ENCODE measurements at regions not wholly inside any gene's neighbourhood (a gene's known extent, or its start where the extent isn't known, plus 50 kb on each side); places are given as distances from the start of the nearest gene placed in this dataset.

DNA sequence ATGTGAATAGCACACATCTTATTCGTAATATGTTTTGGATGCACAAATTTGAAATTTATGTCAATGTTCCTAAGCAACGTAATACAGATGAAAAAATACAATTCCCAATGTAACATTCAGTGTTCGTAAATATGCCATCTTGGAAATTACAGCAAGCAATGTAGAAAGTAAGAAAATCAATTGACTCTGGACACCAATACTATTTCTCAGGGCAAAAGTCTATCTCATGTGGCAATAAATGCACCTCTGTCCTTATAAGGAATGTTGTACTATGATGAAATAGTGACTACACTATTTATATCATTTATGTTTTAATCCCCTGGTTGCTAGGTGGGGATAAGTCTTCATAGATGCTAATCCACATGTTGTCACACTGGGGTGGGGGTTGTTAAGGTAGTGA is 251.2 kb downstream of the GXYLT1 start:
- H3K36me3 Mint-ChIP-seq (ENCODE audit: low read depth), result no peaks in the 10 kb centered on the region
- intact Hi-C loops (cut with micrococcal nuclease), result no loop called here

DNA sequence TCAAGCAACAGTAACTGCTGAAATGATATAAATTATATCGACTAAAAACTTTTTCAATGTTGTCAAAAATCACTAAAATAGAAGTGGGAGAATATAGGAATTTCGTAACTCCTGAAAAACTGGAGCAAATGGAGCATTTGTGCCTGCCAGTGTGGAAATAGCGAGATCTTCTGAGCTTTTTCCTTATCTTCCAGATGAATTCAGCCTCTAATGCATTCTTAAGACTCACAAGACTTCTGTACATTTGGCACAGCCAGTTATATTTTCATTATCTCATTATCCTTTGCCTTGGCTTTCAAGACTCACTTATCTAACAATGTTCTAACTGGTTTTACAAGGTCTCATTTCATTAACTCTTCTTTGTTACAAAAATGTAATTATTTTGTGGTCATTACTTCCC is 252.4 kb downstream of the GXYLT1 start:
- TF ChIP-seq, protein P1, sequence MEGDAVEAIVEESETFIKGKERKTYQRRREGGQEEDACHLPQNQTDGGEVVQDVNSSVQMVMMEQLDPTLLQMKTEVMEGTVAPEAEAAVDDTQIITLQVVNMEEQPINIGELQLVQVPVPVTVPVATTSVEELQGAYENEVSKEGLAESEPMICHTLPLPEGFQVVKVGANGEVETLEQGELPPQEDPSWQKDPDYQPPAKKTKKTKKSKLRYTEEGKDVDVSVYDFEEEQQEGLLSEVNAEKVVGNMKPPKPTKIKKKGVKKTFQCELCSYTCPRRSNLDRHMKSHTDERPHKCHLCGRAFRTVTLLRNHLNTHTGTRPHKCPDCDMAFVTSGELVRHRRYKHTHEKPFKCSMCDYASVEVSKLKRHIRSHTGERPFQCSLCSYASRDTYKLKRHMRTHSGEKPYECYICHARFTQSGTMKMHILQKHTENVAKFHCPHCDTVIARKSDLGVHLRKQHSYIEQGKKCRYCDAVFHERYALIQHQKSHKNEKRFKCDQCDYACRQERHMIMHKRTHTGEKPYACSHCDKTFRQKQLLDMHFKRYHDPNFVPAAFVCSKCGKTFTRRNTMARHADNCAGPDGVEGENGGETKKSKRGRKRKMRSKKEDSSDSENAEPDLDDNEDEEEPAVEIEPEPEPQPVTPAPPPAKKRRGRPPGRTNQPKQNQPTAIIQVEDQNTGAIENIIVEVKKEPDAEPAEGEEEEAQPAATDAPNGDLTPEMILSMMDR (IDR thresholded peaks at IDR 0.05), result no peak
- no peaks in the 10 kb centered on the region for H3K4me1 Mint-ChIP-seq
- no peak for ATAC-seq (ENCODE audit: low read depth)

More for the DNA sequence above, 251.2 kb downstream of the GXYLT1 start:
- no peak overlapping the region for H3K27ac Mint-ChIP-seq
- DNase-seq, result no peak
- no peaks in the 10 kb centered on the region for H3K4me1 Mint-ChIP-seq
- no peak for ATAC-seq (ENCODE audit: low read depth)
- peaks cover 2% of the 10 kb centered on the region for H3K9me3 Mint-ChIP-seq
- H3K27me3 Mint-ChIP-seq, result peaks cover 2% of the 10 kb centered on the region
- ChIA-PET POLR2A (no interaction called here), CTCF (no interaction called here)
- no peak overlapping the region for H3K4me3 Mint-ChIP-seq
- TF ChIP-seq, protein P1 (IDR thresholded peaks at IDR 0.05), result no peak

DNA sequence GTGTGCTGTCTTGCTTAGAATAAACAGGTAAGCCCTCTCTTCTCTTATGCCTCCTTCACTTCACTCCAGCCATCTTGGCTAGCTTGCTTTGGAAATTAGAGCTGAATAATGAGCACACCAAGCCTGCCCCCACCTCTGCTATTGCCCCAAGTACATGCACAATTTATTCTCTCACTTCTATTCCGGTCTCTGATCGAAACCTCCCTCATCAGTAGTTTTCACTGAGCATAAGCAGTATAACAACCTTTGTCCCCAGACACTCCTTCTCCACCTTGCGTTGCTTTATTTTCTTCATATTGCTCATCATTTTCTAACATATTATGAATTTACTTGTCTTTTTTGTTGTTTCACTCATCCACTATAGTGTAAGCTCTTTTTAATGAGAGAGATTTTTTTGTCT is 253.4 kb downstream of the GXYLT1 start:
- no peaks in the 10 kb centered on the region for H3K9me3 Mint-ChIP-seq
- TF ChIP-seq, protein P1 (IDR thresholded peaks at IDR 0.05), result no peak
- ChIA-PET POLR2A (no interaction called here), CTCF (no interaction called here)
- H3K27ac Mint-ChIP-seq, result no peak overlapping the region
- no peaks in the 10 kb centered on the region for H3K27me3 Mint-ChIP-seq
- H3K36me3 Mint-ChIP-seq (ENCODE audit: low read depth), result no peaks in the 10 kb centered on the region
- DNase-seq (no peak), ATAC-seq (ENCODE audit: low read depth) (no peak)
- H3K4me3 Mint-ChIP-seq, result no peak overlapping the region
- no peaks in the 10 kb centered on the region for H3K4me1 Mint-ChIP-seq
- intact Hi-C loops (cut with micrococcal nuclease), result no loop called here

More for the DNA sequence above, 252.4 kb downstream of the GXYLT1 start:
- Mint-ChIP-seq H3K4me3 (no peak overlapping the region), H3K27ac (no peak overlapping the region), H3K27me3 (no peaks in the 10 kb centered on the region), H3K36me3 (ENCODE audit: low read depth) (no peaks in the 10 kb centered on the region), H3K9me3 (peaks cover 2% of the 10 kb centered on the region)
- ChIA-PET CTCF (no interaction called here), POLR2A (no interaction called here)
- intact Hi-C loops (cut with micrococcal nuclease), result no loop called here
- DNase-seq, result no peak

DNA sequence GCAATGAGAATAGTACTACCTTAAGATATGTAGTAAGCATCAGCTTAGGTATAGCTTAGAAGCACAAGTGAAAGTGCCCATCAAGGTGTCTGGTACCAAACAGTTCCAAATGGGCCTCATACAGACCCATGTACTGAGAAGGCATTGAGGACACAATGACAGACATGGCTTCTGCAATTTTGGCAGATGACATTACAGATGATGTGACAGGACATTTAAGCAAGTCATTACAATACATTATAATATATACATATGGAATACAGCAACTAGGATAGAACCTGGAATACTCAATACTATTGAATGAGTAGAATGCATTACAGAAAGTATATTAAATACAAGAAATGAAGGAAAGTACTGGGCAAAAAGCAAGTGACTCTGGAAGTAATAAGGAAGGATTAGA is 256.4 kb downstream of the GXYLT1 start:
- DNase-seq, result no peak
- ChIA-PET CTCF (no interaction called here), POLR2A (no interaction called here)
- no peaks in the 10 kb centered on the region for H3K9me3 Mint-ChIP-seq
- no peaks in the 10 kb centered on the region for H3K27me3 Mint-ChIP-seq
- no peak overlapping the region for H3K4me3 Mint-ChIP-seq
- H3K27ac Mint-ChIP-seq, result no peak overlapping the region
- no peak for ATAC-seq (ENCODE audit: low read depth)
- intact Hi-C loops (cut with micrococcal nuclease), result no loop called here
- H3K36me3 Mint-ChIP-seq (ENCODE audit: low read depth), result no peaks in the 10 kb centered on the region
- no peaks in the 10 kb centered on the region for H3K4me1 Mint-ChIP-seq
- TF ChIP-seq, protein P1 (IDR thresholded peaks at IDR 0.05), result no peak

DNA sequence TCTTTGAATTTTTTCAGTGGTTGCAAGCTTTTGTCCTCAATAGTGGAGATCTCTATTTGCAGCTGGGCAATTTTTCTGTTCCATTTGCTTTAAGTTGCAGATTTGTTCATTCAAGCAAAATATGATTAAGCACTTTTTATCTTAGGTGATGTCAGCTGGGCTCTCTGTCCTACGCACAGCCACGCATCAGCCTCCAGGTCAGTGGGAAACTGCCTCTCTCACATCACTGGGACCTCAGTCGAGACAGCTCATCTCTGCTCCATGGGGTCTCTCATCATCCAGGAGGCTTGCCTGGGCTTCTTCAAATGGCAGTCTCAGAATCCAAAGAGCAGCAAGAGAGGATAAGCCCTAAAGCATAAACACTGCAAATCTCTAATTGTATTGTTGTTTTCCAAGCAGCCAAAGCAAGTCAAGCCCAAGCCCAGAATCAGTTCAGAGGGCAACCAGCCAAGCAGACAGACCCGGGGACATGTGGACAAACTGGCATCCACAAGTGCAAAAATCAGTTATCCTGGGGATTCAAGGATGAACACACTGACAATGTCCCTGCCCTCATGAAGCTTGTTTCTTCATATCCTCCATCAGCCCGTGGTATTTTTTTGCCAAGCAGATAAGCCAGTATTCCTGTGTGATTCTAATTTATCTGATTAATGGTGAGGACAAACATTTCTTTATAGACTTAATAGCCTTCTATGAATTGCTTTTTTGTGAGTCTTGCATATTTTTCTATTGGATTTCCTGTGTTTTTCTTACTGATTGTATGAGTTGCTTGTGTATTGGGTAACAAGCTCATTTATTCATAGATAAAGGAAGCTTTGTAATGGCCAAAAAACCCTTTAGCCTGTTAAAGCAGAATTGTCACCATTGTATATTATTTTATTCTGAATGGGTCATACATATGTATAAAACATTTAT is 262.5 kb downstream of the GXYLT1 start:
- DNase-seq, result no peak
- intact Hi-C loops (cut with micrococcal nuclease), result no loop called here
- CTCF ChIA-PET, result no interaction called here
- H3K4me3 Mint-ChIP-seq, result no peak overlapping the region
- no peak for ATAC-seq (ENCODE audit: low read depth)
- no peaks in the 10 kb centered on the region for H3K27me3 Mint-ChIP-seq
- TF ChIP-seq, protein P1 (IDR thresholded peaks at IDR 0.05), result no peak
- H3K4me1 Mint-ChIP-seq, result no peaks in the 10 kb centered on the region
- H3K9me3 Mint-ChIP-seq, result no peaks in the 10 kb centered on the region
- no peak overlapping the region for H3K27ac Mint-ChIP-seq
- POLR2A ChIA-PET, result no interaction called here
- no peaks in the 10 kb centered on the region for H3K36me3 Mint-ChIP-seq (ENCODE audit: low read depth)

Data from activated B cell treated with CpG ODN at 0.5 μM for 24 hours (primary cell).